Stimulated activated CD8-positive, alpha-beta memory T cell treated with anti-CD3 and anti-CD28 coated beads, Interleukin-15, amount 100 ng/mL, for 48 hours (primary cell): ENCODE measurements at regions not wholly inside any gene's neighbourhood (a gene's known extent, or its start where the extent isn't known, plus 50 kb on each side); places are given as distances from the start of the nearest gene placed in this dataset.
"Not testable (repeated sequence)": the region's sequence is repeated elsewhere in the genome, so short reads cannot be mapped to it uniquely, and the experiment has no call there.

Experiments
- DNase-seq, 2 donors: peaks; one replicate each; pipeline ENCODE4 v3.0.0-alpha.2; 2020; ENCODE audit warnings: low read depth in 2 of 2

GRCh38 chr5:163789870-163790269 lies 284.5 kb downstream of the MAT2B start:
- no peak for DNase-seq

GRCh38 chr5:163790497-163790896 lies 285.1 kb downstream of the MAT2B start:
- no peak for DNase-seq

GRCh38 chr5:163794993-163795392 lies 289.6 kb downstream of the MAT2B start:
- DNase-seq, result no peak

- no peak for DNase-seq
Measured at GRCh38 chr5:163807781-163808180, 302.4 kb downstream of the MAT2B start.

- DNase-seq, result no peak
Measured at GRCh38 chr5:163809473-163809872, 304.1 kb downstream of the MAT2B start.

- DNase-seq, result no peak
Measured at GRCh38 chr5:163813900-163814299, 308.5 kb downstream of the MAT2B start.

- DNase-seq, result no peak
Measured at GRCh38 chr5:163815240-163815791, 309.9 kb downstream of the MAT2B start.

- no peak for DNase-seq
Measured at GRCh38 chr5:163821142-163821541, 315.7 kb downstream of the MAT2B start.

- DNase-seq, result no peak
Measured at GRCh38 chr5:163822548-163822947, 317.1 kb downstream of the MAT2B start.

GRCh38 chr5:163825661-163826060 lies 320.2 kb downstream of the MAT2B start:
- no peak for DNase-seq

- DNase-seq, result no peak
Measured at GRCh38 chr5:163826201-163826600, 320.8 kb downstream of the MAT2B start.

- DNase-seq, result no peak
Measured at GRCh38 chr5:163832155-163832554, 326.7 kb downstream of the MAT2B start.

- DNase-seq, result no peak
Measured at GRCh38 chr5:163838738-163839137, 333.3 kb downstream of the MAT2B start.

- no peak for DNase-seq
Measured at GRCh38 chr5:163846512-163846911, 341.1 kb downstream of the MAT2B start.

- no peak for DNase-seq
Measured at GRCh38 chr5:163855754-163856153, 350.3 kb downstream of the MAT2B start.

- no peak for DNase-seq
Measured at GRCh38 chr5:163861670-163862069, 356.3 kb downstream of the MAT2B start.

GRCh38 chr5:163867324-163867723 lies 361.9 kb downstream of the MAT2B start:
- DNase-seq, result no peak

GRCh38 chr5:163867738-163868137 lies 362.3 kb downstream of the MAT2B start:
- no peak for DNase-seq

- no peak for DNase-seq
Measured at GRCh38 chr5:163869581-163869980, 364.2 kb downstream of the MAT2B start.

GRCh38 chr5:163870441-163870840 lies 365.0 kb downstream of the MAT2B start:
- DNase-seq, result no peak

GRCh38 chr5:163874431-163874830 lies 369.0 kb downstream of the MAT2B start:
- no peak for DNase-seq

- not testable (repeated sequence) for DNase-seq
Measured at GRCh38 chr5:163874912-163875311, 369.5 kb downstream of the MAT2B start.

- no peak for DNase-seq
Measured at GRCh38 chr5:163877865-163878264, 372.4 kb downstream of the MAT2B start.

GRCh38 chr5:163878490-163878889 lies 373.1 kb downstream of the MAT2B start:
- no peak for DNase-seq
